Left ventricle myocardium superior (tissue), 1 donor: ENCODE measurements at regions not wholly inside any gene's neighbourhood (a gene's known extent, or its start where the extent isn't known, plus 50 kb on each side); places are given as distances from the start of the nearest gene placed in this dataset.

ENCODE experiments used
- ATAC-seq: fragments of 200-7000 bp; cut with Tn5 transposase; one replicate; pipeline ENCODE4 v1.9.1; 2020; ENCODE audit warnings: mild to moderate bottlenecking, moderate library complexity
- DNase-seq: peaks from one replicate; pipeline ENCODE4 v3.0.0-alpha.2; 2020
- intact Hi-C: fragments of 100-400 bp; cut with micrococcal nuclease; formaldehyde crosslinking; loops from one replicate; pipeline ENCODE4 v1.11.0; 2022
- donor health status: DM: no; HTN: yes; CAD: no; lungs with severe emphysema.

GRCh38 chr14:58798173-58798572 lies 160.4 kb downstream of the DACT1 start:
- no peak for ATAC-seq
- intact Hi-C loops = no loop called here

GRCh38 chr14:58801086-58801485 lies 163.3 kb downstream of the DACT1 start:
- DNase-seq = no peak
- ATAC-seq = no peak
- intact Hi-C loops = no loop called here

More at GRCh38 chr14:58798173-58798572, 160.4 kb downstream of the DACT1 start:
- no peak for DNase-seq

GRCh38 chr14:58805057-58805456 lies 167.3 kb downstream of the DACT1 start:
- ATAC-seq (peak; percentile 92), DNase-seq (no peak)
- intact Hi-C loops = no loop called here

GRCh38 chr14:58805605-58806409 lies 168.0 kb downstream of the DACT1 start:
- DNase-seq (no peak), ATAC-seq (no peak)
- intact Hi-C loops = no loop called here

- DNase-seq = no peak
- no peak for ATAC-seq
- intact Hi-C loops = no loop called here
Observed at GRCh38 chr14:58807191-58807590, 169.4 kb downstream of the DACT1 start.

GRCh38 chr14:58808828-58809227 lies 171.1 kb downstream of the DACT1 start:
- intact Hi-C loops = no loop called here
- DNase-seq (no peak), ATAC-seq (no peak)

GRCh38 chr14:58809520-58809919 lies 171.8 kb downstream of the DACT1 start:
- DNase-seq (no peak), ATAC-seq (no peak)
- intact Hi-C loops = no loop called here

- DNase-seq = no peak
- intact Hi-C loops = no loop called here
- no peak for ATAC-seq
Observed at GRCh38 chr14:58812050-58812910, 174.5 kb downstream of the DACT1 start.

- intact Hi-C loops = no loop called here
- no peak for ATAC-seq
- DNase-seq = no peak
Observed at GRCh38 chr14:58813745-58814144, 176.0 kb downstream of the DACT1 start.

- DNase-seq (no peak), ATAC-seq (no peak)
- intact Hi-C loops = no loop called here
Observed at GRCh38 chr14:58814466-58814865, 176.7 kb downstream of the DACT1 start.

GRCh38 chr14:58815161-58815701 lies 177.5 kb downstream of the DACT1 start:
- intact Hi-C loops = no loop called here
- ATAC-seq (peak; percentile 57), DNase-seq (no peak)

- intact Hi-C loops = no loop called here
- ATAC-seq (no peak), DNase-seq (no peak)
Observed at GRCh38 chr14:58815794-58816193, 178.0 kb downstream of the DACT1 start.

GRCh38 chr14:58816416-58817115 lies 178.8 kb downstream of the DACT1 start:
- intact Hi-C loops = no loop called here
- ATAC-seq = no peak
- no peak for DNase-seq

- intact Hi-C loops = no loop called here
- ATAC-seq (no peak), DNase-seq (no peak)
Observed at GRCh38 chr14:58817846-58818245, 180.1 kb downstream of the DACT1 start.

GRCh38 chr14:58820032-58820431 lies 182.3 kb downstream of the DACT1 start:
- intact Hi-C loops = no loop called here
- ATAC-seq (no peak), DNase-seq (no peak)

- no peak for ATAC-seq
- intact Hi-C loops = no loop called here
- DNase-seq = no peak
Observed at GRCh38 chr14:58821421-58821820, 183.7 kb downstream of the DACT1 start.

- DNase-seq (no peak), ATAC-seq (no peak)
- intact Hi-C loops = no loop called here
Observed at GRCh38 chr14:58822856-58823255, 185.1 kb downstream of the DACT1 start.

GRCh38 chr14:58823312-58823711 lies 185.6 kb downstream of the DACT1 start:
- intact Hi-C loops = no loop called here
- ATAC-seq = no peak

GRCh38 chr14:58824106-58824505 lies 186.3 kb downstream of the DACT1 start:
- intact Hi-C loops = no loop called here
- no peak for ATAC-seq
- DNase-seq = no peak

More at GRCh38 chr14:58823312-58823711, 185.6 kb downstream of the DACT1 start:
- no peak for DNase-seq

- ATAC-seq (no peak), DNase-seq (no peak)
- intact Hi-C loops = no loop called here
Observed at GRCh38 chr14:58824796-58825195, 187.0 kb downstream of the DACT1 start.
